ENCODE measurements at regions not wholly inside any gene's neighbourhood (a gene's known extent, or its start where the extent isn't known, plus 50 kb on each side); places are given as distances from the start of the nearest gene placed in this dataset.

DNA sequence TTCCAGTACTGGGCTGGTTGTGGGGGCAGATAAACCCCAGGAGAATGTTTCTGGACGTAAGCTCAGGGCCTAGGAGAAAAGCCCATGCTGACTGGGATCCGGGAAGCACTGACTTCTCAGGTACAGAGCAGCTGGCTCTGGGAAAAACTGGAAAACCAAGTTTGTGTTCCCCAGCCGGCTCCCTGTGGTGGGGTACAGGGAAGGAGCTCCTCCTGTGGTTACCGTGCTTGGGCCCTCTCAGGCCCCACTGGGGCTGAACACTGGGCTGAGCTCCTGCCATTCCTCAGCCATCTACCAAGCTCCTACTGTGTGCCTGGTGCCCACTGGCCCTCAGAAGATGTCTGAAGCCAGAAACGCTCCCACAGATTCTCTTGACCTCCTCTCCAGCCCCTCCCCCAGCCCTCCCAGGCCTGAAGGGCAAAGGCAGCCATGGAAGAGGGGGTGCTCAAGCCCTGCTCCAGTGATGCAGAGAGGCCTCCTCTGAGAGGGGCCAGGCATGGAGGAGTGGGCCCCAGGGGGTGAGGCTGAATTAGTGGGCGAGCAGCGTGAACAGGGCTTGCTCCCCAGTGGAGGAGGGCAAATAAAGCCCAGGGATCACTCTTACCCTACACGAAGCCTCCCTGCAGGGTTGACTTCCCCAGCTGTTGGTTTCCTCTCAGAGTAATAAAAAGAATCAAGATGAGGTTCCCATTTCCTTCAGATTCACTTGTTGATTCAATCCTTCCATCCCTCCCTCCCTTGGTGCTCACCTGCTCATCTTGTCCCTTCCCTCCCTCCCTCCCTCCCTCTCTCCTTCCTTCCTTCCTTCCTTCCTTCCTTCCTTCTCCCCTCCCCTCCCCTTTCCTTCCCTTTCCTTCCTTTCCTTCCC, 100.0 kb downstream of the VEGFA start:
- no peak for DNase-seq (ENCODE audit: low read depth)

DNA sequence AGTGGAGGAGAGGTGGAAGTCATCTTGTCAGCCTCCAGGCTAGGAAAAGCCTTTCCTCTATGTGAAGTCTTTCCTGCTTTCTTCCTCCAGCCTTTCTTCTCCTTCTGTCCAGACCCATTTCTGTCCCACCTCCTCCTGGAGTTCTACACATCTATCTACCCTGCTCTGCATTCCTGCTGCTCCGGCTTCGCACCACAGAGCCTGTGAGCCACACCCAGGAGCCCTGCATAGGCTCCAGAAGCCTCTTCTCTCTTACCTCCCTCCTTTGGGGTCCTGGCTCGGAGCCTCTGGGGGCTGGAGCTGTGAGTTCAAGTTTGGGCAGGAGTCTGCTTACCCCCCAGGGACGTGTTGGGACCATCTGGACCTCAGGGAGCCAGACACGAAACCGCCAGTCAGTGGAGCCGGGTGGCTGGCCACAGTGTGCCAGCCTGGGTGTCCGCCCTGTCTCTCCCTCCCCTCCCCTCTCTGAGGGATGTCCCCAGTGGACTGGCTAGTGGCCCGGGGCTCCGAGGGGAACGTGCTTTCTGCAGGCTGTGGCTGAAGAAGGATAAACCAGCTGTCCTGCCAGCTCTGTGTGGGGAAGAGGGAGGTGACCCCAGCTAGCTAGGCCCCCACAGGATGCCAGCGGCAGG, 99.2 kb downstream of the VEGFA start:
- no peak for DNase-seq (ENCODE audit: low read depth)

GRCh38 chr6:43868467-43868866, 98.5 kb downstream of the VEGFA start:
- no peak for DNase-seq (ENCODE audit: low read depth)

- DNase-seq (ENCODE audit: low read depth), result no peak
Measured at GRCh38 chr6:43867996-43868395, 98.0 kb downstream of the VEGFA start.

GRCh38 chr6:43867246-43867645, 97.2 kb downstream of the VEGFA start:
- no peak for DNase-seq (ENCODE audit: low read depth)

DNA sequence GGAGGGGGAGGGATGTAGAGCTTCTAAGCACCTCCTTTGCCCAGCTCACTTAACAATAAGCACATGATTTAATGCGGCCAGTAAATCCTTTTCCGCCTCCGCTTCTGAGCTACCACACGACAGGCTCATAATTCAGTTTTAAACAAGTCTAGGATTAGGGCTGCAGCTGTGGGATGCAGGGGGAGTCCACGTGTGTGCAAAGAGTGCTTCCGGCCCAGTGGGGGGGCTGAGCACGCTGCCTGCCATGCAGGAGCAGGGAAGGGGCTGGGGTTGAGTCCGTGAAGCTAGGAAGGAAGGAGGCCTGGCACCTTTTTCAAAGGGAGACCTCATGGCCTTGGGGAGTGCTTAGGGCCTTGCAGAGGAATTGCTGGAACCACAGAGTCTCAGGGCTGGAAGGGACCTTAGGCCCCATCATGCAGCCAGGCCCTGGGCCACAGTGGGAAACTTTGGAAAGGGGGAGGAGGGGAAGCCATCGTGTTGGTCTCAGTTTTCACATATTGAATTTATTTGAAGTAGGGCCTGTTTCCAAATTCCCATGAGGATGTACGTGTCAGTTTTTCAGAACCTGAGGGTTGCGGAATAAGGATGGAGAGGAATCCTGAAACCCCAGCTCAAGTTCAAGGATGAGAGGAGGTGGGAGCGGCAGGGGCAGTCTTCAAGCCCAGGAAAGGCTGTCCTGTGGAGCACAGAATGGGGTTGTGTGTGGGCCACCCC, 96.1 kb downstream of the VEGFA start:
- no peak for DNase-seq (ENCODE audit: low read depth)

DNA sequence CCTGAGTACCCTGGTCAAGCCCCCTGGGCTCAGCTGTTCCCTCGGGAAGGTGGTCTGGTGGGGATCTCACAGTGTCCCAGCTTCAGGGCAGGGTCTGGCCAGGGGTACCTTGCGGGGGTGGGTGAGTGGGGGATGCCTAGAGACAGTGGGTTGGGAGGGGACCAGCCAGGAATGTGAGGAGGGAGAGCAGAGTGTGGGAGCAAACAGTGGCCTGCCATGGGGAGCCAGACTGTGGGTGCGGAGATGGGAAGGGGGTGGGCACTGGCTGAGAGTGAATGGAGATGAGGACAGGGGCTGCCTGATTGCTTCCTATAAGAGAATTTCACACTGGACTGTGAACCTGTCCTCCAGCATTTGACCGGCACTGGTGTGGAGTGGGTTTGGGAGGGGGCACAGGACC, 95.1 kb downstream of the VEGFA start:
- DNase-seq (ENCODE audit: low read depth), result no peak

GRCh38 chr6:43862925-43863324, 92.9 kb downstream of the VEGFA start:
- DNase-seq (ENCODE audit: low read depth), result no peak

DNA sequence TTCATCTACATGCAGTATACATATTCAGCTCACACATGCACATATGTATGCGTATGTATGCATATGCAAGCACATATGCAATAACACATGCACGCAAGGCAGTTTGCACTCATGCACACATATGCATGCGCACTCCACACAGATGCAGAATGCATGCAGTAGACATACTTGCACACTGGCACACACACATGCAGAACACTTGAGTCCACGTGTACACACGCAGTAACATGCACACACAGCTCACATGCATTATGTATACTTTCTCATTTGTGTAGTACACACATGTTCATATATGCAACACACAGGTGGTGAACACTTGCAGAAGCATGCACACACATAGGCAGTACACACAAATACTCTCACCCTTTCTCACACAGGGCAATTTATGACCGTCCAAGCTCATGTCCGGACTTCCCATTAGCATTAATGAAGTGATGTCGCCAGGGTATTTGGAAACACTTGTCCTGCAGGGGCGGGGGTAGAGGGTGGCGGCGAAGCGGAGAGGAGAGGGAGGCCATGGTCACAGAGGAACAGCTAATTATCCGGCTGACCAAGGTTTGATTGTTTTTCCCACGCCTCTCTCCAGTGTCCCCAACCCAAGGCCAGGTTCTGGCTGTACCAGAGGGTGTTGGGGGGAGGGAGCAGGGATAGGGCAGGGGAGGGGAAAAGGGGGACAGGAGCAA, 91.3 kb downstream of the VEGFA start:
- no peak for DNase-seq (ENCODE audit: low read depth)

DNA sequence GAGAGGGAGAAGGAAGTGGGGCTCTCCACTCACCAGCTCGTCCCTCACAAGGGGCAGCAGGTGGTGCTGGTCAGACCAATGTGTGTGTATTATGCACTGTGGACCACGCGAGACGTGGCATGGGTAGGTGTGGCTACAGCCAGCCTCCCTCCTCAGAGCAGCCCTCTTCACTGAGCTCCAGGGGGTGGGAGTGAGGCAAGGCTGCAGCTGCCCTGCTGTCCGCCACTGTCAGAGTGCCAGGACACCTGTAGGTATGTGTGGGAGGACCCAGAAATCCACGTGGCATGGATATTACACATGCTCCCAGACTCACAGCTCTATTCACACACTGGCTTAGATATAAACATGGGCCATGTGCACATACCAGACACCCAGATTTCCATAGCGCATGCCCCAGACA, 90.3 kb downstream of the VEGFA start:
- no peak for DNase-seq (ENCODE audit: low read depth)

GRCh38 chr6:43859213-43859612, 89.2 kb downstream of the VEGFA start:
- no peak for DNase-seq (ENCODE audit: low read depth)

DNA sequence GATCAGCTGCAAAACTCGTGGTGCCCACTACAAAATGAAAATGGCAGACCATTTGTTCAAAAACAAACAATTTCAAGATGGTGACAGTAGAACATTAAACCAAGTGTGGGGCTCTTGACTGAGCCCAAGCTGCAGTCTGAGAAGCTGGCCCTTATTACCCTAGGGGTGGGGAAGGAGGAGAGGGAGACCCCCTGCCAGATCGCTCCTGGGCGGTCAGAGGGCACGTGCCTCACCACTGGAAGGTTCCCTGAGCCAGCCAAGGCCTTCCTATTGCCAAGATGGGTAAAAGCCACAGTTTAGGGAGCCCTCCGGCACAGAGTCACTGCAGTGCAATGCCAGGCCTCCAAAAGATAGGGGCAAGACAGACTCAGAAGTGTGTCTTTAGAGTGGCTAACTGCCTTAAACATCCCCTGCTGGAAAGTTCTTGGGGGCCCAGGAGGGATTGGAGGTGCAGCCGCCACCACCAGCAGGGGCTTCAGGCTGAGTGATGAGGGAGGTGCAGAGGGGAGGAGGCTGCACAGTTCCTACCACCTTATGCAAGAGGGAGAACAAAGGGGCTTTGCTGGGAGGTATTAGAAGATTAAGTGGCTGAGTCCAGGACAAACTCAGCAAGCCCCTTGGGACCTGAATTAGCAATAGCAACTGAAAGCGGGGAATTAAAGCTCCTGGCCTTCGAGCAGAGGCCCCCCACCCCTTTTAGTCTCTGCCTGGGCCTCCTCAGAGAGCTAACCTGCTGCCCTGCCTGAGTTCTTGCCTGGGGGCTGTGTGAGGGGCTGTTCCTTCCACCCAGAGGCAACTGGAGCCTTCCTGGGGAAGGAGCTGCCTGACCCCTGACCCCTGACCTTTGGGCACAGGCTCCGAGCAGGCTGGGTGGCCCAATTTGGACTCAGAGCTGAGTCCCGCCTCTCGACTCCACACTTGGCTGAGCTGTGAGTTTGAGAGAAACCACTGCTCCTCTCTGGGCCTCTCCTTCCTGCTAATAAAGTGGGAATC, 88.4 kb downstream of the VEGFA start:
- DNase-seq (ENCODE audit: low read depth), result no peak

GRCh38 chr6:43856005-43856765, 86.2 kb downstream of the VEGFA start:
- no peak for DNase-seq (ENCODE audit: low read depth)

DNA sequence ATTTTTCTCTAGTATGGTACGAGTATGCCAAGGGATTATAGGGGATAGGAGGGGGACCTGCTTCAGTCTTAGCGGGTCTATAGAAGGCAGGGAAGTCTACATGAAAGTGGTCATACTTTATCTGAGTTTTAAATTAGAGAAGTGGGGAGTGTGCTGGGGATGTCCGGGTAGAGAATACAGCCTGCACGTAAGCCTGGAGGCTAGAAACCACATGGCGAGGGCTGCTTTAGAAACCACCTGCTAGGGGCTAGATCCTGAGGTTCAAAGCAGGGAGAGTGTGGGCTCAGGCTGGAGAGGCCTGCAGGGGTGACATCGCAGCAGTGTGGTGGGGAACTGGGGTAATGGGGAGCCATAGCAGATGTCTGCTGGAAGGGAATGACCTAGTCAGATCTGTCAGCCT, 85.2 kb downstream of the VEGFA start:
- DNase-seq (ENCODE audit: low read depth), result no peak

- no peak for DNase-seq (ENCODE audit: low read depth)
Measured at GRCh38 chr6:43853066-43853650, 83.1 kb downstream of the VEGFA start.

GRCh38 chr6:43852350-43852864, 82.4 kb downstream of the VEGFA start:
- DNase-seq (ENCODE audit: low read depth), result no peak

DNA sequence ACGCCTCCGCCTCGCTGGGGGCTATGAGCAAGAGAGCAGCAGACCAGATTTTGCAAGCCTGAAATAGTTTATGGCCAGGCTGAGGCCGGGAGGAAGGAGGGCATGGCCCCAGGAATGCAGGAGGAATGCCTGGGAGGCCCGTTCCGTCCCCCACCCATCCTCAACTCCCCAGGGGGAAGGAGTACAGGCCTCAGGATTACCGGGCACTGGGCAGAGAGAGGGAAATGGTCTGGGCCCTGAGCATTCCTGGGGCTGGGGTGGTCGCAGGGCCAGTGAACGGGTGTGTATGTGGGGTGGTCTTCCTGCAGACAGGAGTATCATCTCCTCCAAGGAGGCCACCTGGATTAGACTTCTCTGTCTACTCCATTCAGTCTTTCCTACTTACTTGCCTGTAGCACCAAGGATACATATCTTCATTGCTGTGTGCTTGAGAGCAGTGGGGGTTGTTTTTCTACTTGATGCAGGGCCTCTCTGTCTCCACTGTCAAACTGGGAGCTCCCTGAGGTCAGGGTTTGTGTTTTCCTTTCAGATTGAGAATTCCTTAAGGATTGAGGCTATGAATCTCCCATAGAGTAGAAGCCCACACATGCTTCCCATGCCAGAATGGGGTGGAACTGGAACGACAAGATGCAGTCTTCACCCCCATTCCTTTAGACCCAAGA, 81.3 kb downstream of the VEGFA start:
- DNase-seq (ENCODE audit: low read depth), result no peak

DNA sequence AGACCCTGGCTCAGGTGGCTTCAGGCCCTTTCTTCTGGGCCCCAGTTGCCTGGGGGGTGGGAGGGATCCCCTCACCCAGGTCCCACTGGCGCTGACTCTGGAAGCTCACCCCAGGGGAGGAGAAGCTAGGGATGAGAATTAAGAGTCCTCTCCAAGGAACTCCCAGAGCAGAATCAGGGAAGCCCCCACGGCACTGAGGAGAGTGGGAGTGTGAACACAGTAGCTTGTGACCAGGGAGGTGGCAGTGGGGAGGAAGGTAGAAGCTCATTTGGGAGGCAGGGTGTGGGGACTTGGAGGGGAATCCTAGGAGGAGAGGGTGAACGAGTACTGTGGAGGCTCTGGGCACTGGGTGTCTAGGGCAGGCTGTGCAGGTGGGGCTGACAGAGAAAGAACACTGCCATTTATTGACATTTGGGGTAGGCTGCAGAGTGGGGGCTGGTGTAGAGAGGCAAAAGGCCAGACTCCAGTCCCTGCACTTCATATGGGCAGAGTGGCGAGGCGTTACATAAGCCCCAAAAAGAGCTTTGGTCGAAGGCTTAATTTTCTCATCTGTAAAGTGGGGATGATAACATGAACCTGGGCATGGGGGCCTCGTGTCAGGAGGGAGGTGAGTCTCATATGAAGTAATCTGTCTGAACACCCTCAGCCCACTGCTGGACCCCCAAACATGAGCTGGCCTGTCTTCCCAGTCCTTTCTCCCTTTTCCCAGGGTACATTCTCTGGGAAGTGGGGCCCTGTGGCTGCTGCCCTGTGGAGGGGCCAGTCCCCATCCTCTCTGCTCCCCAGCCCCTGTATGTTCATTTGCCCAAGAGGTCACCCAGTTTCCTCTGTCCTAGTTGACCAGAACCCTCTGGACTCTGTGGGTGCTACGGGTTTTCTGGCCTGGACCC, 80.5 kb downstream of the VEGFA start:
- no peak for DNase-seq (ENCODE audit: low read depth)
